Central memory CD4-positive, alpha-beta T cell (primary cell): ENCODE measurements at regions not wholly inside any gene's neighbourhood (a gene's known extent, or its start where the extent isn't known, plus 50 kb on each side); places are given as distances from the start of the nearest gene placed in this dataset.
"Not testable (repeated sequence)": the region's sequence is repeated elsewhere in the genome, so short reads cannot be mapped to it uniquely, and the experiment has no call there.

Experiments
- DNase-seq: peaks from one replicate; pipeline ENCODE4 v3.0.0; 2022

DNA sequence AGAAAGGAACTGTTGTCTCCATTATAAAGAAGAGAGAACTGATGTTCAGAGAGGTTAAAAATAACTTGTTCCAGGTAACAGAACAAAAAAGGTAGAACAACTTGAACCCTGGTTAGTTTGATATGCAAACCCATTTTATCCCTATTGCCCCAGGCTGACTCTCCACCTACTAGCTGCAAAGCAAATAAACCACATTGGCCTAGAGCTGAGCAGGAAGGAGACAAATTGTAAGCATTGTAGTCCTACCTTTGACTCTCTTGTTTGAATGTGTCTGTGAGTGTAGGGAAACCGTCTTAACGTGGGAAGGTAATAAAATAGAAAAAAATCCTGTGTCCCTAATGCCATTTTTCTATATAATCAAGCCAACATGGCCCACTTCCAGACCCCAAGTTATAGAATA is 126.4 kb downstream of the CCER1 start:
- no peak for DNase-seq

DNA sequence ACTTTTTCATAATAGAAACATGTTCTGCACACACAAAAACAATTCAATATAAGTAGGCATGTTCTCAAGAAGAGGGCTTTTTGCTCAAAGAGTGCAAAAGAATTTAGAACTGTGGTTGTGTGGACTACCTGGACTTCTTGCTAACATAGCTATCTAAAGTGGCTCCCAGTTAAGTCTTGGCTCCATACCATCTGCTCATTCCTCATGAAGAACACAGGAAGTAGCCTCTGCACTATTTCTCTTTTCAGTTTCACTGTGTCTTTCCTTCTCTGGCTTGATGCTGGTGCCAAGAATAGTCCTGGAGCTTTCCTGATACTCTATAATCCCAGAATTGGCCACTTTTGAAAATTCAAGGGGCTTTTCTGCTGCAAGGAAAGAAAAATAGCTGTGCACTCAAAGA is 127.4 kb downstream of the CCER1 start:
- no peak for DNase-seq

DNA sequence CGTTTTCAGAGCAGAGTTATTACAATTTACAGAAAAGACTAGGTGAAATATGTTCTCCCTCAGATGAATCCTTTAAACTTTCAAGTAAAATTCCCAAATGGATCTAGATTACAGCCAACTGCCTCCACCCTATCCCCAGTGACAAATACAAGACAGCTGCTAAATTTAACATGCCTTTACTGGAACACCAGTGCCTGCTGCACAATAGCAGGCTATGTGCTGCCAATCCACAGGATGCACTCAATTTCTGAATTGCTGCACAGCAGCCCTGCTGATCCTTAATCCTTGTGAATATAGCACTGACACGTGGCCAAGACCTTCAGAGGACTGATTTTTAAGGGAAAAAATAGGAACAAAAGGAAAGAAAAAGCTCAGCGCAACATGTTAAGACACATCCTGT is 128.9 kb downstream of the CCER1 start:
- no peak for DNase-seq

DNA sequence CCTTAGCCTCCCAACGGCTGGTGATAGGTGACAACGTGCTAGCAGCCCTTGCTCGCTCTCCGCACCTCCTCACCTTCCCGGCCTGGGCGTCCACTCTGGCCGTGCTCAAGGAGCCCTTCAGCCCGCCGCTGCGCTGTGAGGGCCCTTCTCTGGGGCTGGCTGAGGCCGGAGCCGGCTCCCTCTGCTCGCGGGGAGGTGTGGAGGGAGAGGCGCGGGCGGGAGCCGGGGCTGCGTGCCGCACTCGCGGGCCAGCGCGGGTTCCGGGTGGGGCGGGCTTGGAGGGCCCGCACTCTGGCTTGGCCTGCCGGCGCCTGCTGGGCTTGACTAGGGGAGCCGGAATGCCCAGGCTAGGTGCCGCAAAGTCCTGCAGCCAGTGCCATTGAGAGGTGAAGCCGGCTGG is 131.1 kb downstream of the CCER1 start:
- no peak for DNase-seq

DNA sequence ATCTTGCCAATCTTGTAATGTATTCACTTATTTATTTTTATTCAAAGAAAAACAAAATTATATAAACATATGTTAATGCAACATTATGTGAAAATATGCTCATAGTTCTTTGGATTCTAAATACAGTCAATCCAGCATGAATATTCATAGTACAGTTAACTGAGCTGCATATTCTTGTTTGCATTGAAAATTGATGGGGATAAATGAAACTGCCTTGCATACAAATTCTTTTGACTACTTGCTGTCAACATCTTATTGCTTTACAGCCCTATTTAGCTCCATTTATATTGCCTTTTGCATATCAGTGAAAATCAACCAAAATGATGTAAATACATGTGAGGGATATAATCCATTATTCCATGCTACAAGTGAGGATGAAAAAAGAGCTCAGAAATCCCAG is 135.3 kb downstream of the CCER1 start:
- DNase-seq, result no peak

DNA sequence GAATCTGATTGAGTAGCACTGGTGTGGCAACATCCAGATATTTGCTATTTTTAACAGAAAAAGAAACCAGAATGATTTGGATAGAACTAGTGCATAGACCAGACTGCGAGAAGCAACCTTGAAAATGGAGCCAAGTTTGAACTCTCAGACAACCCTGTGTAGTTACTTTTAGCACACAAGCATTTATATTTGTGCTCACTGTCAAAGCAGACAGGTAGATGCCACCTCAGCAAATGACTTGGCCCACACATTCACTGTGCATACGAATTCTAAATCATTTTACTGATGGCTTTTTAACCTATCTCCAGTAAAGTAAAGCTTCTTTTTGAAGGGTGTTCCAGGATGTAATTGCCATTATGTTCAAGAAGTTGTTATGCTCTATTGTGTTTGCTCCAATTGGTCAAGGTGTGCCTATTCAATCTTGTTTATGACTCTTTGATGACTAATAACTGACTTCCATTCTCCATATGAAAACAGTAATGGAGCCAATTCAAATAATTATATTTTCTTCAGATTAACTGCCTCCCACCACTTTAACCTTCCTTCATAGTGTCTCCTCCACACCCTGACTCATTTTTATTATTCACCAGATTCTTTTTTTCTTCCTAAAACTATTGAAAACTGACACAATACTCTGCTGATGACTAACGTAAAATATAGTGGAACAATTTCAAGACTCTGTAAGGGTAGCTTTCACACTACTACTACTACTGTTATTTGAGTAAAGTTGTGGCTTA is 138.5 kb downstream of the CCER1 start:
- no peak for DNase-seq

DNA sequence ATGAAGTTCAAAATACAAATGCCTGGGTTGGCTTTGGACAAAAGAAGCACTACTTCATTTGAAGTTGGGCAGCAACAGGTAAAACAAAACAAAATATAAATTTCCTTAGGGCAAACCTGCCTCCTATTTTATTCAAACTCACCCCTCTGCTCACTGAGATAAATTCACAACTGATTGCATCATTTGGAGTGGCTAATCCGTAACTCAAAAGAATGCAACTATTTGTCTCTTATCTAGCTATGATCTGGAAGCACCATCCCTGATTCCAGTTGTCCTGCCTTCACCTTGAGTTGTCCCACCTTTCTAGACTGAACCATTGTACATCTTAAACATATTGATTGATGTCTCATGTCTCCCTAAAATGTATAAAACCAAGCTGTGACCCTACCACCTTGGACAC is 145.0 kb downstream of the CCER1 start:
- DNase-seq, result no peak

DNA sequence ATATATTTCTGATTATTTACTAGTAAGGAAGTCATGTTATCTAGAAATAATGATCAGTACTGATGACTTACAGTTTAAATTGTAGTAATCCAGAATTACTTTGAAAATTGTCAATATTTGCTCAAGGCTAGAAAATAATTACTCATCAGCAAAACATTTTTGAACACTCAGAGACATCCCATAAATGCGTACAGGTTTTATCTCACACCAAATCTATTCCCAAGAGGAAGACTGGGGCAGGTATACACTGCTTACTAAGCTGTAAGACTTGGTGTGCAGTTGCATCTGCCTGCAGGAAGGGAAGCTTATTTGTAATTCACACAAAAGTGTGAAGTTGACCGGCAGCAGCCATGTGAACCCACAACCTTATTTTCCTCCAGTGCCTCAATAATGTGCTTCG is 146.4 kb downstream of the CCER1 start:
- DNase-seq, result no peak

DNA sequence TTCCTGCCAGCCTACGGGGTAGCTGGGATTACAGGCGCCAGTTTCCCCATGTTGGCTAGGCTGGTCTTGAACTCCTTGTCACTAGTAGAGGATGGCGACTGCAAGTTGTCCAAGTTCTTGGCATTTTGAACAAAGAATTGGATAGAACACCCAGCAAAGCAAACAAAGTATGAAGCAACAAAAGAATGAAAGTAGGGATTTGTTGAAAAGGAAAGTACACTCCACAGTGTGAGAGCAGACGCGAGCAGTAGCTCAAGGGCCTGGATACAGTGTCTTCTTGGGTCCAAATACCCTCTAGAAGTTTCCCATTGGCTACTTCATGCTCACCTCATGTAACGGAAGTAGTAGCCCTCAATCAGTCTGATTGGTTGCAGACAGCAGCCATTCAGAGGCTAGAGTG is 152.2 kb downstream of the CCER1 start:
- DNase-seq, result no peak

DNA sequence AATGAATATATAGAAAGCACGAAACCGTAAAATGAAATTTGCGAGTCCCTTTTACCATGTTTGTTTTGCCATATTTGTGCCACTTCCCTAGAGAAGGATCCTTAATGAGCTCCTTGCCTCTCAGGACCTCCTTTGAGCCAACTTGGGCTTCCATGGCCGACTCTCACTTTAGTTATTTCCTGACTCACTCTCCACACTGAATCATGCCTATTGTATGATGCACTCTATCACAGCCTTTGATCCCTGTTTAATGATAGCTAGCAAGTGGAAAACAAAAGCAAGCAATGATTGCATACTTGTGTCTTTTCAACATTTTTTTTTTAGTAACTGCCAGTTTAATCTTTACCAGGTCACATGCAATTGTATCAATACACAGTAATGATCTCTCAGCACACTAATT is 153.2 kb downstream of the CCER1 start:
- no peak for DNase-seq

DNA sequence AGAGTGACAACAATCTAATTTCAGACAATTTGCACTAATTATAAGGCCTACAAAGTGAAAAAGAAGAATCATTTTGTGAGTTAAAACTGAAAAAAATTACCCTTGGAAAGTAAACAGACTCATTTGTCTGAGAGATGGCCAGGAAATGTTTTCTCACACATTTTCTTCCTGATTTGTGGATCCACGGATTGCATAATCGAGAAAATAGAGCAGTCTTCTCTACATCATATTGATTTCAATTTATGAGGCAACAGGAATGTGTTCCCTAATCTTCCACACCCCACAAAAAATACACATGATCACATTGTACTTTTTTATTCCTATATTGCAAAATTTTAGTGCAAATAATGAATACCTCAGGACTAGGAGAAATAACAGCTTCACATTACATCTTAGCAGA is 160.8 kb downstream of the CCER1 start:
- DNase-seq, result no peak

DNA sequence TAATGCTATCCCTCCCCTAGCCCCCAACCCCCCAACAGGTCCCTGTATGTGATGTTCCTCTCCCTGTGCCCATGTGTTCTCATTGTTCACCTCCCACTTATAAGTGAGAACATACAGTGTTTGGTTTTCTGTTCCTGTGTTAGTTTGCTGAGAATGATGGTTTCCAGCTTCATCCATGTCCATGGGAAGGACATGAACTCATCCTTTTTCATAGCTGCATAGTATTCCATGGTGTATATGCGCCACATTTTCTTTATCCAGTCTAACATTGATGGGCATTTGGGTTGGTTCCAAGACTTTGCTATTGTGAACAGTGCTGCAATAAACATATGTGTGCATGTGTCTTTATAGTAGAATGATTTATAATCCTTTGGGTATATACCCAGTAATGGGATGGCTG is 162.3 kb downstream of the CCER1 start:
- DNase-seq, result not testable (repeated sequence)

DNA sequence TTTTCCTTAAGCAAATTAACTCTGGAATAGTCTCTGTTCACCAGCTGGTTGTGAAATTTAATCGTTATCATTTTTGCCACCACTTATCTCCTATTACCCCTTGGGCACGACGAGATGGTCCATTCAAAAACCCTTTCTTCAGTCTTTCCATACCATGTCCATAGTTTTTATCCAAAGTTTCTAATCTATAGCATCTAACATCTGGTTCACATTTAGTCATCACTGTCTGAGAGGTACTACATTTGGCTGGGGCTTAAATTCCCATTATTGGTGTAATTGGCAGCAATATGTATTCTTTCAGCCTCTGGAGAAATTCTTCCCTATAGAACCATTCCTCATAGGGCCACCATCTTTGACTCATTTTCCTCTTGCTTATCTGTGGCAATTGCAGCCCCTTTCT is 163.5 kb downstream of the CCER1 start:
- DNase-seq, result no peak

DNA sequence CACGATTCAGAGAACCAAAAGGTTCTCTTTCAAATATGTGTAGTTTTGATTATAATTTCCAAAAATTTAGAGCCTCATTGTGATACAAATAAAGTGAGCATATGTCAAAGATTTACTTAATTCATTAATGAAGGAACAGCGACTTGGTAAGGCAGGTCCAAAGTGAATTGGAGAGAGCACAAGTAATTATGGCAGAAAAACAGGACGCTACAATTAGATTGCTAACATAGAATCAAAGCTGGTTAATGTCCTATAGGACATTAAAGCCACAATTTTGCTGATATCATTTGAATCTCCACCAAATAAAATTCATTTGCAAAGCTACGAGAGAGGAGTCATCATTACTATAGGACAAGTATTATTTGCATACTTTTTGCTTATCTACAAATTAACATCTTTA is 164.2 kb downstream of the CCER1 start:
- DNase-seq, result no peak

DNA sequence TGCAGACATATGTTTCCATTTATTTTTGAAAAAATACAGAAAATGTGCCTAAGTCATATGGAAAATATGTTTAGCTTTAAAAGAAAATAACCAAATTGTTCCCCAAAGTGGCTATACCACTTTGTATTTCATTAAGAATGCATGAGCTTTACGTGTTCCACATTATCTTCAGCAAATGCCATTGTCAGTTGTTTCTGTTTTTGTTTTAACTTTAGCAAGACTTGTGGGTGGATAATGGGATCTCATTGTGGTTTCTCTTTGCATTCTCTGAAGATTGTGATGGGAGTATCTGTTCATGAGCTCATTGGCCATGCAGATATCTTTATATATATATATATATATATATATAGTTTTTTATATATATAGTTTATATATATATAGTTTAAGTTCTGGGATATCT is 181.5 kb downstream of the CCER1 start:
- DNase-seq, result no peak

DNA sequence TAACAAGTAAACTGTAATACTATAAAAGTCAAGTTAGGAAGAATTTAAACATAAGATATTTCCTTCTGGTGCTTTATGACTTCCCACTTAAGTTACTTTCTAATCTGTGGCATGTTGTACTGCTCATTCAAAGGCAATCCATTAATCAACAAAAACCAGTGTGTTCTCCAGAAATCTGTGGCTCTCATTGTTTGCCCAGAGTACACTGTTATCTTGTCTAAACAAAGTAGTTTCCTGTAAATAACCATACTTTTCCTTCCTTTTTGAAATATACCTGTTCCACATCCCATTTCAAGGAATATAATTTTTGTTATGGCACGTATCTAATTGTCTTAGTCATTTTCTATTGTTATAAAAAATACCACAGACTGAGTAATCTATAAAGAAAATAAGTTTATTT is 184.1 kb downstream of the CCER1 start:
- DNase-seq, result no peak

DNA sequence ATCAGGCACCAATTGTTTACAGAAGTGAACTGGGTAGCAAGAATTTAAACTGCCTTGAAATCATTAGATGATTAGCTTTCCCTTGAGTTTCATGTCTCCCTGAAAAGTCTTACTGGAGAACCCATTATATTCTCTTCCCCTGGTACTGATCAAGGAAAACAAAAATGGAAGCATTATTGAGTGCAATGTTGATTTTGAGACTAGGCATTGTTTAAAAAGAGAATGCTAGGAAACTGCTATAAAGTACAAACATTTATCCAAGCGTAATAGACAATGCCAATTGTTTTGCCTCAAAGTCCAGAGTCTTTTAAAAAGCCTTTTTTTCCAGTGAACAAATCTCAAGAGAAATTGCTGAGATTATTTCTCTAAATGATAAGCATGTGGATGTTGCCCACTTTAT is 197.0 kb downstream of the CCER1 start:
- DNase-seq, result no peak

DNA sequence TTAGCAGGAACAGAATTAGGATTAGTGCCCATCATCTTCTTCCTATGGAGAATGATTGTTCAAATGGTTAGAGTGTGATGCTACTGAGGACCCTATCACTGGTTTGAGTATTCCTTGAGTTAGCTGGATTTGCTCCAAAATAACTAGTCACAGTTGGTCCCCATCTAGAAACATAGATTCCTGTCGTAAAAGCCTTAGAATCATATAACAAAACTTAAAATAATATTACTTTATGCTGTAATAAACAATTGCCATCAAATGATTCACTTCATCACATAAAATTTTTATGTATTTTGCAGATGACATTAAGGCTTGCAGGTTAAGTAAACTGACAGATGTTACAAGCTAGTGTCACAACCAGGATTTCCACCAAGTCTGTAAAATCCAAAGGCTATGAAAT is 209.8 kb downstream of the CCER1 start:
- DNase-seq, result no peak

DNA sequence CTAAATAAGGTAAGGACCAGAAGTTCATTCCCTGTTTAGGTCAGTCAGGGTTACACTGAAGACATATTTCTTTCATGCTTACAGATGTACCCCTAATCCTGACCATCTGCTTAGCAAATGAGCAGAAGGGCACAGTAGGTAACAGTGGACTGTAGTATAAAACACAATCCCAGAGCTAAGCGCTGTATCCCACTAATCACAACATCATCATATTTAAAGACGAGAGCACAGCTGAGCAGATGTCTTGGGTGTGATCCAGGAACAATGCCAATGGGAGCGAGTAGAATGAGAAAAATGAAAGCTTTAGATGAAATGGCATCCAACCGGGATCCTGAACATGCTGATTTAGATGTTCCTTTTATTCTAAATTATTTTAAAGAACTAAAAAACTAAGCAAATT is 213.4 kb downstream of the CCER1 start:
- DNase-seq, result no peak

DNA sequence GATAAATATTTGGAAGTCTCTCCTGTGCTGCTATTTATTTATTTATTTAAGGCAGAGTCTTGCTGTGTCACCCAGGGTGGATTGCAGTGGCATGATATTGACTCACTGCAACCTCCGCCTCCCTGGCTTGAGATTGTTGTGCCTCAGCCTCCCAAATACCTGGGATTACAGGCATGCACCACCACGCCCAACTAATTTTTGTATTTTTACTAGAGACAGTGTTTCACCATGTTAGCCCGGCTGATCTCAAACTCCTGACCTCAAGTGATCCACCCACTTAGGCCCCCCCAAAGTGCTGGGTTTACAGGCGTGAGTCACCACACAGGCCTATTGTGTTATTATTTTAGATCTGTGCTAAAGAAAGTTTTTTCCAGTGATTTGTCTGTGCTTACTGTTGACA is 225.2 kb downstream of the CCER1 start:
- DNase-seq, result no peak

DNA sequence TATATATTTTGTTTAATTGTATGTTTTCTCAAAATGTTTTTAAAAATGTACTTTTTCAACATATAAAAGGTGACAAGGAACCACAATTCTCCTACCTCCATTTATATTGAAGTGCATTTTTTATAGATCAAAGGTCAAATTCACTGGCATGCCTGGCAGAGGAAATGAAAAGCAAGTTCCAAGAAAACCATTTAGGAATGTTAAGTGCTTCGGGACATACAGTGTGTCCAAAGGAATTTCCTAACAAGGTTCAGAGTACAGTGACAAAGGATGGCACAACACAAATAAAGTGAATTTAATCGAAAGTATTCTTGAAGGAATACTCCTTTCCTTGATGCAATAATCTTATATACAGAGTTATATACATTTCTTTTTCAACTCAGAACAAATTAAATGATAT is 242.3 kb downstream of the CCER1 start:
- DNase-seq, result no peak

DNA sequence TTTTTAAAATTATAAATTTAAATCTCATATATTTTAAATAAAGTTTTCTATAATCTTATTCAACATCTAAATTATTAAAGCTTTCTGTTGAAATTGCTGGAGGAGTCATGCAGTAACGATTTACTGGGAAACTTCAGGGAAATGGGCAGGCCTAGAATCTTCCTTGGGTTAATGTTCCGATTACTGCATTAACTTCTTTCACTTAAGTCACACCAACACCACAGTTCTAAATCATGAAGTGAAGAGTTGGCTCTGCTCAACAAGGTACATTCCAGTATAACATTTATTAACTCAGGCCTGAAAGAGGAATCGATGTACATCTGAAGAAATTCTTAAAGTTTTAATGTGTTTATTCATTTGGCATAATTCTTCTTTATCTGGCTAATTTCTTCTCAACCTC is 244.3 kb downstream of the CCER1 start:
- DNase-seq, result no peak

DNA sequence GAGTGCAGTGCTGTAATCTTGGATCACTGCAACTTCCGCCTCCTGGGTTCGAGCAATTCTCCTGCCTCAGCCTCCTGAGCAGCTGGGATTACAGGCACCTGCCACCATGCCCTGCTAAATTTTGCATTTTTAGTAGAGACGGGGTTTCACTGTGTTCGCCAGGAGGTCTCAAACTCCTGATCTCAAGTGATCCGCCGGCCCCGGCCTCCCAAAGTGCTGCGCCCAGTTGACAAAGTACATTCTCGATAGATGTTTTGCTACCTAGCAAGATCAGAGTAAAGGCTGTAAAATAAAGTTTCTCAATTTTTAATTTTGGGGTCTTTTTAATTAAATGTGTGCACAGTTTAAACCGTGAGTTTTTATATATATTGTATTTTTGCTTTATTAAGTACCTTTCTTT is 248.9 kb downstream of the CCER1 start:
- no peak for DNase-seq

DNA sequence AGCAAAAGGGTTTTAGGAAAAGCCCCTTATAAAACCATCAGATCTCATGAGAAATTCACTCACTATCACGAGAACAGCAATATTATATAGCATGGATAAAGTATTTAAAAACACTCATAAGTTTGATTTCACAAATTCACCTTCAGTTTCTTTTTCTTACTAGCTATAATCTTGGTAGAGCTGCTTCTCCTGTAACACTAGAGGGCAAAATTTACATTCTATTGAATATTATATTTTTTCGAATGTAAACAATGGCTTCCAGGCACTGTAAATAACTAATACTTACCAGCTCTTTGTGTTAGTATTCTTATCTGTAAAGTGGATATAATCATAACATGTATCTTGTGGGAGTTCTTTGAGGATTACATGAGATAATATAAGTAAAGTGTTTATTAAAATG is 259.6 kb downstream of the CCER1 start:
- no peak for DNase-seq

DNA sequence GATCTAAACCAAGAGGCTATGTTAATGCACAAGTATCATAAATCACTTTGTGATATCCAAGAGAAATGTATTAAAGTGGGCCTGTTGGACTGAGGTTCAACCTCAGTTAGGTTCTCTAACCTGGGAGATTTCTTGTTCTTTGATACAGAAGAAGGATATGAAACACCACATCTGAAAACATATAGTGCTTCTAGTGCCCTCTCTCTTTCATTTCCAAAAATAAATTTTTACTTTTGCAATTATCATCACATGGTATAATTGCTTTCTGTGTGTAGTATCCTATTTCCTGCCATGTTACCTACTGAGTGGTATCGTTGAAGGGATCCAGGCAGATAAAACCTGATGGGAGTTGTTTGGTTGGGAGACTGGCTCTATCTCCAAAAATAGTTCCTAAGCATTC is 264.9 kb downstream of the CCER1 start:
- DNase-seq, result no peak

DNA sequence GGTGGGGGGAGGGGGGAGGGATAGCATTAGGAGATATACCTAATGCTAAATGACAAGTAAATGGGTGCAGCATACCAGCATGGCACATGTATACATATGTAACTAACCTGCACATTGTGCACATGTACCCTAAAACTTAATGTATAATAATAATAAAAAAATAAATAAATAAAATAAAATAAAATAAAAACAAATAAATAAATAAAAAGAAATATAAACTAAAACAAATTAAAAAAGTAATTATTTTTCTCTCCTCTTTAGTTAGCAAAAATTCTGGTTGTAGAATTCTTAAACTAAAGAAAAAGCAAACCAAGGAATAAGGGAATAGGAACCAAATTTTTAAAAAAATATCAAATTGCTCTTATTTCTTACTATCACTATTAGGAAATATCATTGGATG is 267.3 kb downstream of the CCER1 start:
- not testable (repeated sequence) for DNase-seq
